Osteoblast (primary cell): ENCODE measurements at regions not wholly inside any gene's neighbourhood (a gene's known extent, or its start where the extent isn't known, plus 50 kb on each side); places are given as distances from the start of the nearest gene placed in this dataset.

Experiments used
- DNase-seq: peaks from one replicate; pipeline ENCODE4 v3.0.0; 2011; ENCODE audit warnings: low spot score, mixed read lengths; ENCODE audit not compliant: insufficient read length; ENCODE audit errors: missing footprints
- H2AFZ ChIP-seq: 2 replicates; pipeline ENCODE4 v1.6.0; 2011; ENCODE audit warnings: mild to moderate bottlenecking, low read length
- H3K27ac ChIP-seq: 2 replicates; pipeline ENCODE4 v1.5.1; 2011; ENCODE audit warnings: mild to moderate bottlenecking, low read depth, low read length, moderate library complexity
- H3K27me3 ChIP-seq: 2 replicates; pipeline ENCODE4 v1.6.0; 2012; ENCODE audit warnings: mild to moderate bottlenecking, control low read depth, inconsistent platforms, low read length, moderate library complexity; ENCODE audit not compliant: insufficient read depth
- H3K36me3 ChIP-seq: 2 replicates; pipeline ENCODE4 v1.5.1; 2011; ENCODE audit warnings: mild to moderate bottlenecking, low read length, control low read depth, moderate library complexity; ENCODE audit not compliant: insufficient read depth
- H3K4me1 ChIP-seq: 2 replicates; pipeline ENCODE4 v1.5.1; 2011; ENCODE audit warnings: mild to moderate bottlenecking, low read length, control low read depth, moderate library complexity; ENCODE audit not compliant: insufficient read depth
- H3K4me2 ChIP-seq: 2 replicates; pipeline ENCODE4 v1.6.0; 2011; ENCODE audit warnings: mild to moderate bottlenecking, low read length; ENCODE audit not compliant: insufficient read depth
- H3K4me3 ChIP-seq: fragments of 200-600 bp; sonication (generic); 3 replicates; pipeline ENCODE4 v1.5.1; 2012; ENCODE audit warnings: mild to moderate bottlenecking, low read length, inconsistent platforms; ENCODE audit not compliant: insufficient read depth
- H3K79me2 ChIP-seq: 2 replicates; pipeline ENCODE4 v1.6.0; 2012; ENCODE audit warnings: mild to moderate bottlenecking, low read length, control low read depth, inconsistent platforms; ENCODE audit not compliant: insufficient read depth
- H3K9me3 ChIP-seq: 2 replicates; pipeline ENCODE4 v1.5.1; 2011; ENCODE audit warnings: low read depth, low read length, control low read depth
- H4K20me1 ChIP-seq: 2 replicates; pipeline ENCODE4 v1.6.0; 2012; ENCODE audit warnings: mild to moderate bottlenecking, low read length, control low read depth; ENCODE audit not compliant: insufficient read depth
- CTCF ChIP-seq: IDR thresholded peaks from 2 replicates; pipeline ENCODE4 v1.5.1; 2011; ENCODE audit warnings: mild to moderate bottlenecking, low read depth, low read length, moderate library complexity; ENCODE audit errors: extremely low read depth

- DNase-seq: no peak
- H3K9me3 ChIP-seq: no peaks in the 10 kb centered on the region
- no peaks in the 10 kb centered on the region for H3K79me2 ChIP-seq
- H4K20me1 ChIP-seq: no peaks in the 10 kb centered on the region
- no peak overlapping the region for H3K27ac ChIP-seq
- no peaks in the 10 kb centered on the region for H3K27me3 ChIP-seq
- no peak overlapping the region for H3K4me3 ChIP-seq
- TF ChIP-seq CTCF: no peak
- no peak overlapping the region for H2AFZ ChIP-seq
- H3K36me3 ChIP-seq: no peaks in the 10 kb centered on the region
- H3K4me2 ChIP-seq: no peak overlapping the region
- peaks cover 9% of the 10 kb centered on the region for H3K4me1 ChIP-seq
These were observed 143.6 kb downstream of the OSR1 start for GRCh38 chr2:19214682-19215391.

- no peak overlapping the region for H3K4me2 ChIP-seq
- no peak overlapping the region for H2AFZ ChIP-seq
- no peaks in the 10 kb centered on the region for H3K27me3 ChIP-seq
- no peaks in the 10 kb centered on the region for H4K20me1 ChIP-seq
- no peak for DNase-seq
- no peaks in the 10 kb centered on the region for H3K79me2 ChIP-seq
- H3K4me3 ChIP-seq: no peak overlapping the region
- H3K27ac ChIP-seq: no peak overlapping the region
- no peaks in the 10 kb centered on the region for H3K9me3 ChIP-seq
- H3K4me1 ChIP-seq: peaks cover 7% of the 10 kb centered on the region
- H3K36me3 ChIP-seq: no peaks in the 10 kb centered on the region
- TF ChIP-seq CTCF: no peak
These were observed 148.7 kb downstream of the OSR1 start for GRCh38 chr2:19209575-19210341.

- Histone ChIP-seq H3K4me3 (no peak overlapping the region), H3K27me3 (no peaks in the 10 kb centered on the region), H4K20me1 (no peaks in the 10 kb centered on the region), H3K79me2 (no peaks in the 10 kb centered on the region), H3K4me2 (no peak overlapping the region), H3K27ac (no peak overlapping the region), H3K9me3 (no peaks in the 10 kb centered on the region), H3K36me3 (no peaks in the 10 kb centered on the region), H2AFZ (no peak overlapping the region), H3K4me1 (peaks cover 7% of the 10 kb centered on the region)
- TF ChIP-seq CTCF: no peak
- no peak for DNase-seq
These were observed 149.8 kb downstream of the OSR1 start for GRCh38 chr2:19208479-19209199.

GRCh38 chr2:19207452-19207851, 151.0 kb downstream of the OSR1 start:
- DNase-seq: no peak
- Histone ChIP-seq H3K4me1 (peaks cover 7% of the 10 kb centered on the region), H3K9me3 (no peaks in the 10 kb centered on the region), H3K27ac (no peak overlapping the region), H3K4me2 (peak overlapping the region; percentile 49), H4K20me1 (no peaks in the 10 kb centered on the region), H3K27me3 (no peaks in the 10 kb centered on the region), H2AFZ (peak overlapping the region; percentile 16), H3K79me2 (no peaks in the 10 kb centered on the region), H3K36me3 (no peaks in the 10 kb centered on the region), H3K4me3 (peak overlapping the region; percentile 42)
- TF ChIP-seq CTCF: no peak
